H1 (cell line): ENCODE measurements at regions not wholly inside any gene's neighbourhood (a gene's known extent, or its start where the extent isn't known, plus 50 kb on each side); places are given as distances from the start of the nearest gene placed in this dataset.
A peak's percentile ranks its signal among the peaks of the same experiment; 100 is the strongest.

ENCODE experiments used
- CEBPB ChIP-seq: IDR thresholded peaks from 2 replicates; pipeline ENCODE4 v1.6.1; 2012; ENCODE audit warnings: low read depth, low read length
- CREB1 ChIP-seq: IDR thresholded peaks from 2 replicates; pipeline ENCODE4 v1.6.1; 2012; ENCODE audit warnings: inconsistent platforms
- POU5F1 ChIP-seq: IDR thresholded peaks from 2 replicates; pipeline ENCODE4 v1.6.1; 2011; ENCODE audit warnings: low read depth, mild to moderate bottlenecking, low read length, moderate library complexity
- SP1 ChIP-seq: IDR thresholded peaks from 2 replicates; pipeline ENCODE4 v1.6.1; 2011; ENCODE audit warnings: low read depth, low read length
- SRF ChIP-seq: IDR thresholded peaks from 2 replicates; pipeline ENCODE4 v1.6.1; 2011; ENCODE audit warnings: mild to moderate bottlenecking, low read depth, low read length, moderate library complexity

GRCh38 chr5:176736301-176736930 lies 73.9 kb upstream of the UNC5A start (continued):
- no peak for TF ChIP-seq CREB1
- peak; percentile 72; the same call in 1 of the 2 replicates for TF ChIP-seq SP1
- TF ChIP-seq POU5F1, result no peak
- no peak for TF ChIP-seq SRF
- no peak for TF ChIP-seq CEBPB
